Activated CD8-positive, alpha-beta T cell treated with anti-CD3 and anti-CD28 coated beads for 36 hours (primary cell): ENCODE measurements at regions not wholly inside any gene's neighbourhood (a gene's known extent, or its start where the extent isn't known, plus 50 kb on each side); places are given as distances from the start of the nearest gene placed in this dataset.

Experiments used
- ATAC-seq: fragments of 200-7000 bp; cut with Tn5 transposase; one replicate; pipeline ENCODE4 v1.10.0; 2021; ENCODE audit warnings: mild to moderate bottlenecking, moderate library complexity
- CTCF ChIA-PET: fragments of 350-600 bp; sonication (Branson Sonifier 250); formaldehyde crosslinking; loops from one replicate; lab custom pipeline; 2021; ENCODE audit warnings: antibody characterized with exemption; lab: Charles Lee
- POLR2A ChIA-PET: fragments of 350-600 bp; sonication (Branson Sonifier 250); formaldehyde crosslinking; loops from one replicate; lab custom pipeline; 2021; ENCODE audit warnings: antibody characterized with exemption; lab: Charles Lee
- DNase-seq: peaks from one replicate; pipeline ENCODE4 v3.0.0-alpha.2; 2020
- H3K27ac Mint-ChIP-seq: one replicate; pipeline ENCODE4 v1.8.0; 2021; ENCODE audit warnings: mild to moderate bottlenecking, mixed read lengths
- H3K27me3 Mint-ChIP-seq: one replicate; pipeline ENCODE4 v1.8.0; 2021; ENCODE audit warnings: mixed read lengths
- H3K36me3 Mint-ChIP-seq: one replicate; pipeline ENCODE4 v1.8.0; 2021; ENCODE audit warnings: low read depth, mixed read lengths
- H3K4me1 Mint-ChIP-seq: one replicate; pipeline ENCODE4 v1.8.0; 2021; ENCODE audit warnings: low read depth, mixed read lengths
- H3K4me3 Mint-ChIP-seq: one replicate; pipeline ENCODE4 v1.8.0; 2021; ENCODE audit warnings: mild to moderate bottlenecking, moderate library complexity, mixed read lengths
- H3K9me3 Mint-ChIP-seq: one replicate; pipeline ENCODE4 v1.8.0; 2021; ENCODE audit warnings: mixed read lengths
- CTCF ChIP-seq: fragments of 200-600 bp; IDR thresholded peaks from one replicate; pipeline ENCODE4 v1.8.0; 2022; ENCODE audit warnings: antibody characterized with exemption, mild to moderate bottlenecking
- intact Hi-C: fragments of 100-400 bp; cut with micrococcal nuclease; formaldehyde crosslinking; loops from one replicate; pipeline ENCODE4 v1.10.0; 2022

GRCh38 chr6:9924971-9925370 lies 489.9 kb downstream of the TFAP2A start:
- ChIA-PET CTCF (no interaction called here), POLR2A (no interaction called here)
- Mint-ChIP-seq H3K36me3 (no peaks in the 10 kb centered on the region), H3K9me3 (no peaks in the 10 kb centered on the region), H3K4me3 (no peak overlapping the region), H3K4me1 (no peaks in the 10 kb centered on the region), H3K27me3 (no peaks in the 10 kb centered on the region), H3K27ac (no peak overlapping the region)
- DNase-seq (no peak), ATAC-seq (no peak)
- TF ChIP-seq CTCF = no peak
- intact Hi-C loops = no loop called here

GRCh38 chr6:9921366-9921765 lies 493.5 kb downstream of the TFAP2A start:
- DNase-seq (no peak), ATAC-seq (no peak)
- Mint-ChIP-seq H3K4me1 (no peaks in the 10 kb centered on the region), H3K27me3 (no peaks in the 10 kb centered on the region), H3K9me3 (no peaks in the 10 kb centered on the region), H3K4me3 (no peak overlapping the region), H3K36me3 (no peaks in the 10 kb centered on the region), H3K27ac (no peak overlapping the region)
- intact Hi-C loops = no loop called here
- ChIA-PET CTCF (no interaction called here), POLR2A (no interaction called here)
- no peak for TF ChIP-seq CTCF

GRCh38 chr6:9914951-9915350 lies 499.9 kb downstream of the TFAP2A start:
- Mint-ChIP-seq H3K4me1 (no peaks in the 10 kb centered on the region), H3K36me3 (no peaks in the 10 kb centered on the region), H3K9me3 (no peaks in the 10 kb centered on the region), H3K4me3 (no peak overlapping the region), H3K27ac (no peak overlapping the region), H3K27me3 (no peaks in the 10 kb centered on the region)
- ATAC-seq (no peak), DNase-seq (no peak)
- TF ChIP-seq CTCF = no peak
- ChIA-PET POLR2A (no interaction called here), CTCF (no interaction called here)
- intact Hi-C loops = no loop called here

- no peaks in the 10 kb centered on the region for H3K9me3 Mint-ChIP-seq
- no peak overlapping the region for H3K4me3 Mint-ChIP-seq
- H3K36me3 Mint-ChIP-seq = no peaks in the 10 kb centered on the region
- intact Hi-C loops = no loop called here
- no peaks in the 10 kb centered on the region for H3K4me1 Mint-ChIP-seq
- ChIA-PET POLR2A (no interaction called here), CTCF (no interaction called here)
- no peak overlapping the region for H3K27ac Mint-ChIP-seq
- DNase-seq = no peak
- H3K27me3 Mint-ChIP-seq = no peaks in the 10 kb centered on the region
- no peak for TF ChIP-seq CTCF
- no peak for ATAC-seq
Measured at GRCh38 chr6:9901376-9901775, 513.5 kb downstream of the TFAP2A start.

GRCh38 chr6:9896806-9897205 lies 518.1 kb downstream of the TFAP2A start:
- Mint-ChIP-seq H3K36me3 (no peaks in the 10 kb centered on the region), H3K27me3 (no peaks in the 10 kb centered on the region), H3K4me1 (no peaks in the 10 kb centered on the region), H3K4me3 (no peak overlapping the region), H3K9me3 (no peaks in the 10 kb centered on the region), H3K27ac (no peak overlapping the region)
- DNase-seq (no peak), ATAC-seq (no peak)
- intact Hi-C loops = no loop called here
- TF ChIP-seq CTCF = no peak
- POLR2A ChIA-PET = no interaction called here
- CTCF ChIA-PET = no interaction called here
